OCI-LY3 (cell line): ENCODE measurements at regions not wholly inside any gene's neighbourhood (a gene's known extent, or its start where the extent isn't known, plus 50 kb on each side); places are given as distances from the start of the nearest gene placed in this dataset.

Source experiments
- EZH2phosphoT487 ChIP-seq: fragments of 200-600 bp; shearing (Covaris generic); IDR thresholded peaks from 2 replicates; pipeline ENCODE4 v1.6.1; 2018; ENCODE audit warnings: antibody characterized with exemption, mixed run types, low read depth
- TF ChIP-seq, protein P1 (sequence below): fragments of 200-600, 300-600 bp; sonication (generic); IDR thresholded peaks from 2 replicates; pipeline ENCODE4 v1.5.1; 2014; ENCODE audit warnings: antibody characterized with exemption, low read length, low read depth

DNA sequence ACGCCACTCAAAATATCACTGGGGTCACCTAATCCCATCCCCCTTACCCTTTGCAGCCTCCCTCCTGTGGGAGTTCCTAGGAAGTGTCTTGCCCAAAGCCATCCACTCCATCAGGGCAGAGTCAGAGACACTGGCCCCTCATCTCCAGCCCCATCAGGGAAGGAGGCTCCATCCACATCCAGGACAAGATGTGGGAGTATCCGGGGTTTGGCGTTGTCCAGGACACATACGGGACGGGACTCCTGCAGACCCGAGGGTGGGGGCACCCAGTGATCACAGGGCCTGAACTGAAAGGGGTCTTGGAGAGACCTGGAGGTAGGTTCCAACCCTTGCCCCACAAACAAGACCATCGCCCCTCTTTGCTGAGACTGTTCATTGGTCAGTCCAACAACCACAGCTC lies 348.2 kb downstream of the MATN1 start:
- TF ChIP-seq, protein P1, sequence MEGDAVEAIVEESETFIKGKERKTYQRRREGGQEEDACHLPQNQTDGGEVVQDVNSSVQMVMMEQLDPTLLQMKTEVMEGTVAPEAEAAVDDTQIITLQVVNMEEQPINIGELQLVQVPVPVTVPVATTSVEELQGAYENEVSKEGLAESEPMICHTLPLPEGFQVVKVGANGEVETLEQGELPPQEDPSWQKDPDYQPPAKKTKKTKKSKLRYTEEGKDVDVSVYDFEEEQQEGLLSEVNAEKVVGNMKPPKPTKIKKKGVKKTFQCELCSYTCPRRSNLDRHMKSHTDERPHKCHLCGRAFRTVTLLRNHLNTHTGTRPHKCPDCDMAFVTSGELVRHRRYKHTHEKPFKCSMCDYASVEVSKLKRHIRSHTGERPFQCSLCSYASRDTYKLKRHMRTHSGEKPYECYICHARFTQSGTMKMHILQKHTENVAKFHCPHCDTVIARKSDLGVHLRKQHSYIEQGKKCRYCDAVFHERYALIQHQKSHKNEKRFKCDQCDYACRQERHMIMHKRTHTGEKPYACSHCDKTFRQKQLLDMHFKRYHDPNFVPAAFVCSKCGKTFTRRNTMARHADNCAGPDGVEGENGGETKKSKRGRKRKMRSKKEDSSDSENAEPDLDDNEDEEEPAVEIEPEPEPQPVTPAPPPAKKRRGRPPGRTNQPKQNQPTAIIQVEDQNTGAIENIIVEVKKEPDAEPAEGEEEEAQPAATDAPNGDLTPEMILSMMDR, result no peak
- no peak for TF ChIP-seq EZH2phosphoT487
